HepG2 (cell line): ENCODE measurements at regions not wholly inside any gene's neighbourhood (a gene's known extent, or its start where the extent isn't known, plus 50 kb on each side); places are given as distances from the start of the nearest gene placed in this dataset.

Experiments used
- CBFB ChIP-seq: sonication (generic); formaldehyde crosslinking; IDR thresholded peaks from 2 replicates; pipeline ENCODE4 v1.4.0; 2020; ENCODE audit warnings: missing genetic modification reagents
- CHCHD3 ChIP-seq: sonication (generic); formaldehyde crosslinking; IDR thresholded peaks from 2 replicates; pipeline ENCODE4 v1.8.0; 2022; ENCODE audit warnings: mild to moderate bottlenecking, missing genetic modification reagents, moderate library complexity
- CHD2 ChIP-seq: IDR thresholded peaks from 2 replicates; pipeline ENCODE4 v1.6.1; 2011; ENCODE audit warnings: low read depth, low read length, improper control_type of control experiment
- FOSL1 ChIP-seq: sonication (generic); formaldehyde crosslinking; IDR thresholded peaks from 2 replicates; pipeline ENCODE4 v1.9.0; 2021; ENCODE audit warnings: missing genetic modification reagents, borderline replicate concordance
- HDAC2 ChIP-seq: sonication (generic); formaldehyde crosslinking; IDR thresholded peaks from 2 replicates; pipeline ENCODE4 v1.4.0; 2020; ENCODE audit warnings: missing genetic modification reagents
- KLF13 ChIP-seq: sonication (generic); formaldehyde crosslinking; IDR thresholded peaks from 2 replicates; pipeline ENCODE4 v1.4.0; 2020; ENCODE audit warnings: mild to moderate bottlenecking, missing genetic modification reagents
- NBN ChIP-seq: fragments of 450-650 bp; conservative IDR thresholded peaks from 2 replicates; pipeline ENCODE4 v1.6.1; 2017
- NFIC ChIP-seq: IDR thresholded peaks from 2 replicates; pipeline ENCODE4 v1.6.1; 2012; ENCODE audit warnings: mild to moderate bottlenecking, low read length, inconsistent platforms
- POLR2A ChIP-seq, 2 experiments: IDR thresholded peaks; 2 replicates each; pipeline ENCODE4 v1.6.1; 2011; ENCODE audit warnings: low read depth in 2 of 2, low read length in 2 of 2, mild to moderate bottlenecking in 1 of 2, moderate library complexity in 1 of 2; ENCODE audit not compliant: insufficient read depth in 1 of 2
- STAG1 ChIP-seq: sonication (generic); formaldehyde crosslinking; IDR thresholded peaks from 2 replicates; pipeline ENCODE4 v1.4.0; 2020; ENCODE audit warnings: missing genetic modification reagents
- TBX3 ChIP-seq: fragments of 450-650 bp; IDR thresholded peaks from 2 replicates; pipeline ENCODE4 v1.6.1; 2017; ENCODE audit warnings: antibody characterized with exemption, mild to moderate bottlenecking, inconsistent platforms, borderline replicate concordance
- TCF7 ChIP-seq: sonication (generic); IDR thresholded peaks from 2 replicates; pipeline ENCODE4 v1.6.1; 2016; ENCODE audit warnings: antibody characterized with exemption, low read depth
- TF ChIP-seq, protein P1 (sequence below): sonication (generic); formaldehyde crosslinking; IDR thresholded peaks from 2 replicates; pipeline ENCODE4 v1.5.0; 2020; ENCODE audit warnings: mild to moderate bottlenecking, missing genetic modification reagents, moderate library complexity

DNA sequence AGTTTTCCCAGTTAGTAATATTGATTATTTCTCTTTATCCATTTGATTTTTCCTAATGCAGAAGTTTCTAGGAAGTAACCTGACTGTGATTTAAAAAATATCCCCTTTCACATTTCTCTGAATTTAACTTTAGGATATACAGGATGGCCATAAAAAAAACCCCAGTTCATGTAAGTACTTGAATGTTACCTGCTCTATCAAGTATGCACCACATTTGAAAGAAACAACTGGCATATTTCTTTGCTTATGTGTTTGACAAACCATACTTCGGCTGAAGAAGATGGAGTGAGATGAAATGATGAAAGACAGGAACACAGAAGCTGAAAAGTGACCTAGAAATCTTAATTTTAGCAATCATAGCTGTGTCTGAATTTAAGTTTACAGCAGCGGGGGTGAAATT, 374.0 kb upstream of the NOX3 start:
- TF ChIP-seq KLF13 (CRISPR knock-in tag) (no peak), NFIC (no peak), POLR2A (IDR thresholded peaks at IDR 0.05; ENCODE audit: insufficient read depth in 1 of 2, low read depth in 2 of 2, low read length in 2 of 2) (no peak), CHD2 (no peak), TCF7 (no peak), CHCHD3 (CRISPR knock-in tag) (no peak), NBN (no peak), CBFB (CRISPR knock-in tag) (no peak), HDAC2 (CRISPR knock-in tag) (no peak), TBX3 (no peak), STAG1 (CRISPR knock-in tag) (no peak), FOSL1 (CRISPR knock-in tag) (no peak)
- TF ChIP-seq, protein P1, sequence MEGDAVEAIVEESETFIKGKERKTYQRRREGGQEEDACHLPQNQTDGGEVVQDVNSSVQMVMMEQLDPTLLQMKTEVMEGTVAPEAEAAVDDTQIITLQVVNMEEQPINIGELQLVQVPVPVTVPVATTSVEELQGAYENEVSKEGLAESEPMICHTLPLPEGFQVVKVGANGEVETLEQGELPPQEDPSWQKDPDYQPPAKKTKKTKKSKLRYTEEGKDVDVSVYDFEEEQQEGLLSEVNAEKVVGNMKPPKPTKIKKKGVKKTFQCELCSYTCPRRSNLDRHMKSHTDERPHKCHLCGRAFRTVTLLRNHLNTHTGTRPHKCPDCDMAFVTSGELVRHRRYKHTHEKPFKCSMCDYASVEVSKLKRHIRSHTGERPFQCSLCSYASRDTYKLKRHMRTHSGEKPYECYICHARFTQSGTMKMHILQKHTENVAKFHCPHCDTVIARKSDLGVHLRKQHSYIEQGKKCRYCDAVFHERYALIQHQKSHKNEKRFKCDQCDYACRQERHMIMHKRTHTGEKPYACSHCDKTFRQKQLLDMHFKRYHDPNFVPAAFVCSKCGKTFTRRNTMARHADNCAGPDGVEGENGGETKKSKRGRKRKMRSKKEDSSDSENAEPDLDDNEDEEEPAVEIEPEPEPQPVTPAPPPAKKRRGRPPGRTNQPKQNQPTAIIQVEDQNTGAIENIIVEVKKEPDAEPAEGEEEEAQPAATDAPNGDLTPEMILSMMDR = no peak
